Calu3 (cell line): ENCODE measurements at regions not wholly inside any gene's neighbourhood (a gene's known extent, or its start where the extent isn't known, plus 50 kb on each side); places are given as distances from the start of the nearest gene placed in this dataset.

ENCODE experiments used
- BruUV-seq: library from RNA; stranded (reverse); fragments of 400-500 nt; replicated peaks from 2 replicates; lab custom pipeline; 2021; lab: Mats Ljungman, UMichigan
- CTCF ChIA-PET: fragments of 300-600 bp; sonication (Branson Sonifier 250); formaldehyde crosslinking; loops from one replicate; lab custom pipeline; 2022; ENCODE audit warnings: antibody characterized with exemption; lab: Charles Lee
- DNase-seq: peaks from one replicate; pipeline ENCODE4 v3.0.0; 2022
- H3K27ac Mint-ChIP-seq: one replicate; pipeline ENCODE4 v1.8.0; 2022; ENCODE audit warnings: mixed read lengths; ENCODE audit not compliant: unreplicated experiment
- H3K27me3 Mint-ChIP-seq: one replicate; pipeline ENCODE4 v1.8.0; 2022; ENCODE audit warnings: mixed read lengths; ENCODE audit not compliant: unreplicated experiment
- H3K36me3 Mint-ChIP-seq: one replicate; pipeline ENCODE4 v1.8.0; 2022; ENCODE audit warnings: mild to moderate bottlenecking, moderate library complexity, mixed read lengths; ENCODE audit not compliant: insufficient read depth, unreplicated experiment
- H3K4me1 Mint-ChIP-seq: one replicate; pipeline ENCODE4 v1.8.0; 2022; ENCODE audit warnings: mild to moderate bottlenecking, low read depth, mixed read lengths; ENCODE audit not compliant: unreplicated experiment
- H3K4me3 Mint-ChIP-seq: one replicate; pipeline ENCODE4 v1.8.0; 2022; ENCODE audit warnings: mild to moderate bottlenecking, low read depth, moderate library complexity, mixed read lengths; ENCODE audit not compliant: unreplicated experiment
- H3K9me3 Mint-ChIP-seq: one replicate; pipeline ENCODE4 v1.8.0; 2022; ENCODE audit warnings: low read depth, mixed read lengths; ENCODE audit not compliant: unreplicated experiment
- CTCF ChIP-seq: fragments of 200-600 bp; IDR thresholded peaks from one replicate; pipeline ENCODE4 v1.8.0; 2022; ENCODE audit warnings: antibody characterized with exemption; ENCODE audit not compliant: unreplicated experiment
- intact Hi-C: fragments of 100-400 bp; cut with micrococcal nuclease; formaldehyde crosslinking; loops from one replicate; pipeline ENCODE4 v1.10.0; 2022; ENCODE audit not compliant: unreplicated experiment

GRCh38 chr6:1536526-1537429, 72.9 kb upstream of the FOXC1 start:
- no peak overlapping the region for H3K27ac Mint-ChIP-seq
- H3K36me3 Mint-ChIP-seq: no peaks in the 10 kb centered on the region
- no TSS peak for BruUV-seq
- intact Hi-C loops: no loop called here
- H3K4me3 Mint-ChIP-seq: no peak overlapping the region
- H3K27me3 Mint-ChIP-seq: no peaks in the 10 kb centered on the region
- TF ChIP-seq CTCF: no peak
- CTCF ChIA-PET: interaction anchor here (0.7 kb wide), 1 partner anchor 1918 kb away, joined by 3 read pairs; no protein-coding TSS in a partner anchor
- H3K4me1 Mint-ChIP-seq: no peaks in the 10 kb centered on the region
- no peaks in the 10 kb centered on the region for H3K9me3 Mint-ChIP-seq
- no peak for DNase-seq

GRCh38 chr6:1538369-1538768, 71.3 kb upstream of the FOXC1 start:
- H3K4me1 Mint-ChIP-seq: no peaks in the 10 kb centered on the region
- H3K4me3 Mint-ChIP-seq: no peak overlapping the region
- H3K27ac Mint-ChIP-seq: no peak overlapping the region
- no peaks in the 10 kb centered on the region for H3K9me3 Mint-ChIP-seq
- no peak for TF ChIP-seq CTCF
- peaks cover 7% of the 10 kb centered on the region for H3K27me3 Mint-ChIP-seq
- intact Hi-C loops: no loop called here
- BruUV-seq: no TSS peak
- CTCF ChIA-PET: no interaction called here
- no peaks in the 10 kb centered on the region for H3K36me3 Mint-ChIP-seq
- no peak for DNase-seq

- CTCF ChIA-PET: no interaction called here
Observed at GRCh38 chr6:1538810-1539478, 70.8 kb upstream of the FOXC1 start.

More at GRCh38 chr6:1538810-1539478, 70.8 kb upstream of the FOXC1 start:
- no TSS peak for BruUV-seq
- Mint-ChIP-seq H3K4me3 (no peak overlapping the region), H3K4me1 (no peaks in the 10 kb centered on the region), H3K27ac (no peak overlapping the region), H3K27me3 (peaks cover 13% of the 10 kb centered on the region), H3K9me3 (no peaks in the 10 kb centered on the region), H3K36me3 (no peaks in the 10 kb centered on the region)
- TF ChIP-seq CTCF: no peak
- DNase-seq: no peak
- intact Hi-C loops: no loop called here
